GM19463 (cell line): ENCODE measurements at regions not wholly inside any gene's neighbourhood (a gene's known extent, or its start where the extent isn't known, plus 50 kb on each side); places are given as distances from the start of the nearest gene placed in this dataset.

Experiments used
- ATAC-seq: cut with Tn5 transposase; IDR thresholded peaks from one replicate; pipeline ENCODE4 v1.9.1; 2021; ENCODE audit warnings: mild to moderate bottlenecking, moderate library complexity; ENCODE audit not compliant: unreplicated experiment

- no peak for ATAC-seq
These were observed 385.8 kb upstream of the RBFOX1 start for GRCh38 chr16:6946802-6947201.

DNA sequence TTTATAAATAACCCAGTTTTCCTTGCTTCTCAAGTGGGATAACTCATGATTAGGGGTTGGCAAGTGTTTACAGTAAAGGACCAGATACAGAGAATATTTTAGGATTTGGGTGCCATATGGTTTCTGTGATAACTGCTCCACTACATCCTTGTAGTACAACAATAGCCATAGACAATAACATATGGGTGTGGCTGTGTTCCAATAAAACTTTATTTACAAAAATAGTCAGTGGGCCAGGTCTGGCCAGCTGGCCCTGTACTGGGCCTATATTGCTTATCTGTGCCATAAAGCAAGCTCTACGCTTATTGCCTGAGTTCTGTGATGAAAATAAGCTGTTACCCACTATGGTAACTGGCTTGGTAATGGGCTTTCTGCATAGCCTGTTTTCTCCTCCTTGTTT lies 386.5 kb upstream of the RBFOX1 start:
- ATAC-seq, result no peak

DNA sequence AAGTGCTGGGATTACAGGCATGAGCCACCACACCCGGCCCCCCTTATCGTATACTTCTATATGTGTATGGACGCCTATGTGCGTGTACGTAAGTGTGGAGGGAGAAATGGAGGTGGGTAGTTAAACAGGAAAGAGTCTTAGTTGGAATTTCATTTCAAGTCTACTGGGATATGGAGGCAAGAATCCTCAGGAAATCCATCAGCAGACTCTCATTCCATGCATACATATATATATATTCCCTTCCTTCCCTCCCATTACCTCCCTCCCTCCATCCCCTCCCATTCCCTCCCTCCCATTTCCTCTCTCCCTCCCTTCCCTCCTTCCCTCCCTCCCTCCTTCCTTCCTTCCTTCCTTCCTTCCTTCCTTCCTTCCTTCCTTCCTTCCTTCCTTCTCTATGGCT lies 391.7 kb upstream of the RBFOX1 start:
- no peak for ATAC-seq

DNA sequence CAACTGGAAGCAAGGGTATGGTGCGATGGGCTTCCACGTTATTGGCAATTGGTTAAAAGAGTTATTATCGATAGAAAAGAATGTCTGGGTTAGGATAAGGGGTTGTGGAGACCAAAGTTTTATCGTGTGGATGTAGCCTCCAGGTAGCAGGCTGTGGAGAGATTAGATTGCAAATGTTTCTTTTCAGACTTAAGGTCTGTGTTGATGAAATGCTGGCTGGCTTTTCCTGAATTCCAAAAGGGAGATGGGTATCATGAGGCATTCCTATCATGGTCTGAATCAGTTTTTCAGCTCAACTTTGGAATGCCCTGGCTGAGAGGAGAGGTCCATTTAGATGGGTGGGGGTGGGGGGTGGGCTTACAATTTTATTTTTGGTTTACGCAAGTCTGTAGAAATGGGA lies 395.0 kb upstream of the RBFOX1 start:
- ATAC-seq, result no peak

- ATAC-seq, result no peak
These were observed 399.7 kb upstream of the RBFOX1 start for GRCh38 chr16:6932871-6933385.

- ATAC-seq, result no peak
These were observed 402.8 kb upstream of the RBFOX1 start for GRCh38 chr16:6929868-6930267.

DNA sequence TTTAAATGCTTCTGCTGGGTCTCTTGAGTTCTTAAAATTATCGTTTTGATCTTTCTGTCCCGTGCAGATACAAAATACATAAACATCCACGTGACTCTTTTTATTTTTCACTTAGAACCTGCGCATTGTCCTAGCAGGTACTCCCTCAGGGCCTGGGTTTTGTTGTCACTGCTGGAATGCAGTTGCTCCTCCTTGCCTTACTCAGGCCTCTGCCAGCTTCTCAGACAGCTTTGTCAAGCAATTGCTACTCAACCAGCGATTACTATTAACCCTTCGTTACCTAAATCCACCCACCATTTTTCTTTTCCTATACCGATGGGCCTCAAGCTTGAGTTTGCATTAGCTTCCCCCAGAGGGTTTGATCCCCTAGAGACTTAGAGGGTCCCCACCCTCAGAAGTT lies 405.9 kb upstream of the RBFOX1 start:
- ATAC-seq, result no peak

DNA sequence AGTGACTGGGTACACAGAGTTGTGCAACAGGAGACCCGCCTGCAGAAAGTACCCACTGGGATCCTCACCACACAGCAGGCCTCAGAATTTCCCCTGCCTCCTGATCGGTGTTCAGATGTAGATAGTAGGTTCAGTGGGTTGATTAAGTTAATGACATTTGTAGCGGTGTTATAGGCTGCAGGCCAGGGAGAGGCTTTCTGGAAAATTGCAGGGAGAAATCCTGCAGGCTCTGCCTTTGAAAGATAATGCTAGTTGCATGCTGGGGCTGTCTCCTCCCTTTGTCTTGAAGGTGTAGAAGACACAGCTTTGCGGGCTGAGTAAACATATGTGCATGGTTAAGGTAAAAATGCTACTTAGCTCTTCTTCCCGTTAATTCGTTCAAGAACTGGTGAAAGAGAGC lies 406.3 kb upstream of the RBFOX1 start:
- ATAC-seq, result no peak

- no peak for ATAC-seq
These were observed 414.0 kb upstream of the RBFOX1 start for GRCh38 chr16:6918646-6919045.

GRCh38 chr16:6916946-6917345 lies 415.7 kb upstream of the RBFOX1 start:
- ATAC-seq, result no peak

GRCh38 chr16:6913566-6913965 lies 419.1 kb upstream of the RBFOX1 start:
- ATAC-seq, result no peak

GRCh38 chr16:6910301-6910700 lies 422.3 kb upstream of the RBFOX1 start:
- ATAC-seq, result no peak

DNA sequence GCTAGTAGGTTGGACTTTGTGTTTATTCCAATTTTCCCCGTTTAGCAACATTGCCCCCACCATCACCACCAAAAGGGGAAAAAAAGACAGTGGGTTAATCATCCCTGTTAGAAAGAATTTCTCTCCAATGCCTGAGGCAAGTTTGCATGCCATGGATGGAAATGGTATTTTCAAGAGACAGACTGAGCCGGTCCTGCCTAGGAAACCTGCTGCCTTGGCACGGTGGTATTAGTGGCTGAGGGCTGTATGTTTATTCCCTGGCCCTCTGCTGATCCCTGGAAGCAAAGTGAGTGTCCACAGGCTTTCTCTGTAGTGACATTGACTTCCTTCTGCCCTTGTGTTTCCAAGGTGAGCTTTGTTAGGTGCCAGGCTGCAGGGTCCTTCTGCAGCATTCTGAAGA lies 427.0 kb upstream of the RBFOX1 start:
- ATAC-seq, result no peak

DNA sequence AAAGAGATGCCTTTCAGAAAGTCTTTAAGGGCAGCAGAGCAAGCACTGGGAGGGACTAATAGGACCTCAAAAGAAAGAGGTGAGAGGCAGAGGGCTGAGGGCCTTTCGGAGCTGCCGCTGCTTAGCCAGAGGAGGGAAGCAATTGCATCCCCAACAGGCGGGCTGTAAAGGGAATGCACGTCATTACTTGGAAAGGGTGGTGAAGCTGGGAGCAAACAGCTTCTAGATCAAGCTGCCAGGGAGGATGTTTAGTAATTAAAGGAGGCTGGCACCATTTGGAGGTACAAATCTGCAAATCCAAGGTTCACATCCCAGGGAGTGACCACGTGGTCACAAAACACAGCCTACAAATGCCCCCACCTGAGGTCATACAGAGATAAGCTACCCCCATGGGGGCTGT lies 429.0 kb upstream of the RBFOX1 start:
- ATAC-seq, result no peak

DNA sequence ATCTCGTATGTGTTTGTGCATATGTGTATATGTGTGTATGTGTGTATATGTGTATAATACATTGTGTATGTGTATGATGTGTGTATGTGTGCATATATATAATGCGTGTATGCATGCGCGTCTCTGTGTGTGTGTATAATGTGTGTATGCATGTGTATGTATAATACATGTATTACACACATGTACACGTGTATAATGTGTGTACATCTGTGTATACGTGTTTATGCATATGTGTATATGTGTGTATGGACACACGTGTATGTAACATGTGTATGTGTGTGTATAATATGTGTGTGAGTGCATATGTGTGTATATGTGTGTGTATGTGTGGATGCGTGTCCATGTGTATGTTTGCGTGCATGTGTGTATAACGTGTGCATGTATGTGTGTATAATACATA lies 433.7 kb upstream of the RBFOX1 start:
- ATAC-seq, result no peak

DNA sequence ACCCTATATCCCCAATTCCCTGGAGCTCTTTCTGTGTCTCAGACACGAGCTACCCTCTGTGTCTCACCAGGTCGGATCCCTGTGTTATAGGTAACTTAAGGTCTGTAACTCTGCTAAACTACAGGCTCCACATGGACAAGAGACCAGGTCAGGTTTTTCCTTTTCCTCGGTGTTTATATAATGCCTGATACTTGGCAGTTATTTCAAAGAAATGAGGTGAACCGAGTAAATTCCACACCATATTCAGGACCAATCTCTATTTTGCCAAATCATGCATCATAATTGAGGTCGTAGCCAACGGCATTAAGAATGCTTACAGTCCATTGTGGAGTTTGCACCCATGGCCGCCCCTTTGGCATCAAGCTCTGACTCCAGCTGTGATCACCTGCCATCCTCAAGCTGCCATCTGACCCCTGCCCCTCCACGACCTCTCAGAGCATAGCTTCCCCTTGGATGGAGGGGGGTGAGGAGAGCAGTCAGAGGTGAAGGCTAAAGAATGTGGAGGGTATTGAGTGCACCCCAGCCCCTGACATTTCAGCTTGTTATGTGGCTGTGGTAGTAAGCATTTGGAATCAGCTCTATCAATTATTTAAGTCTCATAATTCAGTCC lies 434.7 kb upstream of the RBFOX1 start:
- ATAC-seq, result no peak

GRCh38 chr16:6892966-6893365 lies 439.7 kb upstream of the RBFOX1 start:
- ATAC-seq, result no peak

DNA sequence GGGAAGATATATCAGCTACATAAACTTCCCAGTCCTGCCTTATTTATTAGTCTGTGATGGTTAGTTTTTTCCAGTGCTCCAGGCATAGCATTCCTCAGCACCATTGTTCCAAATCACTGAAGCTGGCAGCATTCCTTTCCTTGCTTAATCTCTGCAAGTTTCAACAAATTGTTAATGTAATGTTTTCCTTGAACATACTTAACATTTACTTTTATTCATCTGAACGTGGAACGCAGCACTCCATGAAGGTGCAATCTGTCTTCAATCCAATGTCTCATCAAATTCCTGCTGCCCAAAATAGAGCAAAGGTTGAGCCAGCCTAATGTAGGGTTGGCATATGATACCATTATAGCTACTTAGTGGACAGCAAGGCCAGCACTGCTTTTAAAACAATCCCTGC lies 441.1 kb upstream of the RBFOX1 start:
- no peak for ATAC-seq

- ATAC-seq, result no peak
These were observed 444.1 kb upstream of the RBFOX1 start for GRCh38 chr16:6888531-6888930.

GRCh38 chr16:6884002-6884401 lies 448.6 kb upstream of the RBFOX1 start:
- no peak for ATAC-seq

- ATAC-seq, result no peak
These were observed 452.4 kb upstream of the RBFOX1 start for GRCh38 chr16:6880263-6880662.

DNA sequence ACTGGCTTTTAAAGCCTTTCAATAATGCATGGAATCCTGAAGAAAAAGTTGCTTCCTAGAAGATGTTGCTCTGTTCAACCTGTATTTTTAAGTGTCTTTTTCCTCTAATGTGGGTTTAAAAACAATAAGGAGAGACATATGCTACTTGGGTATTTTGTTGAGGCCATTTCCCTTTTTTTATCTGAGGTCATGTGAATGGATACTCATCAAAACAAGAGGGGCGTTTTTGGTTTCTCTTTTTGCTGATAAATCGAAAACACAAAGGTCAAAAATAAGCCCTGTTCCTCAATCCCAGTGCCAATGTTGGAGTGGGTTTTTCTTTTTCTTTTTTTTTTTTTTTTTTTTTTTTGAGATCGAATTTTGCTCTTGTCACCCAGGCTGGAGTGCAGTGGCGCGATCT lies 468.0 kb upstream of the RBFOX1 start:
- ATAC-seq, result no peak

GRCh38 chr16:6864244-6864643 lies 468.4 kb upstream of the RBFOX1 start:
- no peak for ATAC-seq
